GM19452 (cell line): ENCODE measurements at regions not wholly inside any gene's neighbourhood (a gene's known extent, or its start where the extent isn't known, plus 50 kb on each side); places are given as distances from the start of the nearest gene placed in this dataset.
A peak's percentile ranks its signal among the peaks of the same experiment; 100 is the strongest.
"Not testable (repeated sequence)": the region's sequence is repeated elsewhere in the genome, so short reads cannot be mapped to it uniquely, and the experiment has no call there.

ENCODE experiments used
- ATAC-seq: cut with Tn5 transposase; IDR thresholded peaks from one replicate; pipeline ENCODE4 v1.9.1; 2021; ENCODE audit not compliant: unreplicated experiment

DNA sequence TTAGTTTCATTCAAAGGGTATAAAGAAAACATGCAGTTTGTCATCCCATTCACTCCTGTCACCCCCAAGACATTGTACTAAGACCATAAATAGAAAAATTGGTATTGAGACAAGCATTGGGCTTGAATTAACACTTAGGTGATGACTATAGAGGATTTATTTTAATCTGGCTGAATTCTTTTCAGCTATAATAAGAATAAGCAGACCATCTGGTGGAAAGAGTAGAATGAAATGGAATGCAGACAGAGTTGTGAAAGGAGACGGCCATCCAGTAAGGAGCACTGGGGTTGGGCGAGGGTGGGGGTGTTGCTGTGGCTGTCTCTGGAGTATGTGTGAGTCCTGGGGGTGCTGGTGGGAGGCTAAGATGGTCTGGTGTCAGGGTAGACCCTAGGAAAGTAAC lies 125.0 kb upstream of the IVNS1ABP start:
- ATAC-seq = no peak

DNA sequence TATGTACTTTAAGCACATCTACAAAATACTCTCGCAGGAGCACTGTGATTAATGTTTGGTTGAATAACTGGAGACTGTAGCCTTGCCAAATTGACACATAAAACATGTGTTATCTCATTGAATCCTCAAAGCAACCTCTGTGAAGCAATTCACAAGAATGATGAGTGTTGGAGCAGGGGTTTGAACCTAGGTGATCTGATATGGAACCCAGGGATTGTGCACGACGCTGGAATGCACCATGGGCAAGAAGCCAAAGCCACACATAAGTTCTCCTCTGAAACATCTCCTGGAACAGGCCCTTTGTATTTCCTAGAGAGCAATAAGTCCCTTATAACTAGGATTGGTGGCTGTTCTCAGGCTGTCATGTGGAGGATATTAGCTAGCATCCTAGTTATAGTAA lies 124.6 kb upstream of the IVNS1ABP start:
- no peak for ATAC-seq

DNA sequence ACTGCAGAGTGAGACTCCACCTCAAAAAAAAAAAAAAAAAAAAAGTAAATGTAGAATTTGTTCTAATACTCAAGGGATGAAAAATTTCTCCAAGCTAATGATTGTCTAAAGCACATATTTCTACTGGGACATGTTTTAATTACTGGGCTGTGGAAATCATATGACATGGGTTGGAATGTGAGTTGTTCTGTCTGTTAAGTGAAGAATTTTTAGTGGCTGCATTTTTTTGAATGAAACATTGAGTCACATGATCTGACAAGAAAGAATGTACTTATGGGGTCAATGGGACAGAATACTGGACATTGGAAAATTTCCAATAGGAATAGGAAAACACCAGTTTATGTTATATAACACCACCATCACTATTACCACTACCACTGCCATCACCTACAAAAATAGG lies 123.8 kb upstream of the IVNS1ABP start:
- ATAC-seq = no peak

DNA sequence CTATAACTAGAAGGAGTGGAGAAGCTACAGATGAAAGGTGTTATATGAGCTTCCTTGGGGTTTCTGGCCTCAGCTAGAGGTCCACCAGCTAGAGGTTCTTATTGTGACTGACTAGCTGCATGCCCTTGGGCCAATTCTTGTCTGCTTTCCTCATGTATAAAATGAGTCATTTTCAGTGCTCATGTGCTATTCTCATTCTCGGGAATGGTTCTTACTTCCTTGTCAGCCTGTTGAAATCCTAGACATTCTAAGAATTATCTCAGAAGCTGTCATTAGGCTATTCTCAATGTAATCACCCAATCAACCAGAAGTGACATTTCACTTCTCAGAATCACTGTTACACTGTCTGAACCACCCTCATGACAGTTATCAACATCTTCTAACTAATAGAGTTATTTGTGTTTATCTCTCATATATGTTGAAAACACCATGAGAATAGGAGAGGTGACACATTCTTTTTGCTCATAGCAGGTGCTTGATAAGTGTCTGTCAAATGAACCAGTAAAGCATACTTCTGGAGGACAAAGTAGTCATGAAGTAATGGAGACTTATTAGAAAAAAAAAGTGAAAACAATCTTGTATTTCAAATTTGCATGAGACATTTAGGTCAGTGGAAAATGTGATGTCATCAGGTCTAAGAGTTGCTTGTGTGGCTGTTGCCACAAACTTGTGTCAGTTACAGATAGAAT lies 122.8 kb upstream of the IVNS1ABP start:
- ATAC-seq = peak; percentile 85

DNA sequence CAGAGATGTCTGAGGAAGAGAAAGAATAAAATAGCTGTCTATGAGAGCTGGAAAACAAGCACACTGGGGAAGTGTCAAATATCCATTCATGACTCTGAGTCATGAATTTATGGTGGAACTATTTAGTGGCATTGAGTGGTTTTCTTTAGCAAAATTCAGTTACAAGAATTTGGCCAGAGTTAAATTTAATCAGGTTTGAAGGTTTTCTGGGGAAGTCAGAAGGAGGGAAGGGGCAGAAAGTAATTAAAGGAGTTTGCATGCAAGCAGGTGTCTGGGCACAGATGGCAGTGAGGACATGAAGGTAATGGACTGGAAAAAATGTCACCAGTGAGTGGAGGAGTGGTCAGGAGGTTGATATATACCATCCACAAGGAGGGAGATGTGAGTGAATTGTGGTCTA lies 121.9 kb upstream of the IVNS1ABP start:
- no peak for ATAC-seq

DNA sequence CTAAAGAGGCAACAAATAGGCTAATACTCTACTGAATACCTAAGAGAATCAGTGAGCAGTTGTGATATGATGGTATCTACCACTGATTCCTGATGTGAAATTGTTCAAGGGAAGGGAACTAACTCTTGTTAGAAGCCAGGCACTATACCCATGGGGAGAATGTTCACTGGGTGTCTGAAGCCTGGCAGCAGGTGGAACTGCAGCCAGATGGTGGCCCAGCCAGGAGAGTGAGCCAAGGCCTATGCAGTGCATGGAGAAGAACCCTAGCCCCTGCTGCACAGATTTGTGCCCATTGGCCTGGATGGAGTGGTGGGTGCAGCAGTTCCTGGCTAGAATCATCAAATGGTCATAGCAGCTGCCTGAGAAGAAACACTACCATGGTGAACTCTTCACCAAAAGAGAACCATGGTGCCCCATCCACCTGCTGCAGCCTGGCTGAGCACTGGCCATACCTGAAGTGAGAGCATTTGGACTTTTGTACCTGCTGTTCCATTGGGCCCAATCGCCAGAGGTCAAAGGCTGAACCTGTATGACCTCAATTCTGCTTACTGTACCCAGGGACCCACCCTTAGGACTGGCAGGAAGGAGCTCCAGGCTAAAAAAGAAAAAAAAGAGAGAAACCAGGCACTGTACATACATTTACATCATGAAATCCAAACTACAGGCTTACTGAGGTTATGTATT lies 118.8 kb upstream of the IVNS1ABP start:
- ATAC-seq = no peak

DNA sequence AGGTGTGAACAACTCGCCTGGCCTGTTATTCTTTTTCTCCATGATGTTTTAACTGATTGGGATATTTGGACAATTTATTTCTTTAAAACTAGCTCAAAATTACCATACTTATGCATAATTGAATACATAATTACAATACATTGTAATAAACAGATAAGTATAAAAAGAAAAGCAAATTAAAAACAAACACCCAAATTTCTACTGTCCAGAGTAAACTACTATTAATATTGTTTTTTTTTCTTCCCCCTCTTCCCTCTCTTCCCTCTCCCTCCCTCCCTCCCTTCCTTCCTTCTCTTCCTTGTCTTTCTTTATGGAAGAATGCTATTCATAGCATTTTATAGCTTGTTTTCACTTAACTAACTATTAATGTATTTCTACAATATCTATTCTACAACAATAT lies 117.7 kb upstream of the IVNS1ABP start:
- no peak for ATAC-seq

DNA sequence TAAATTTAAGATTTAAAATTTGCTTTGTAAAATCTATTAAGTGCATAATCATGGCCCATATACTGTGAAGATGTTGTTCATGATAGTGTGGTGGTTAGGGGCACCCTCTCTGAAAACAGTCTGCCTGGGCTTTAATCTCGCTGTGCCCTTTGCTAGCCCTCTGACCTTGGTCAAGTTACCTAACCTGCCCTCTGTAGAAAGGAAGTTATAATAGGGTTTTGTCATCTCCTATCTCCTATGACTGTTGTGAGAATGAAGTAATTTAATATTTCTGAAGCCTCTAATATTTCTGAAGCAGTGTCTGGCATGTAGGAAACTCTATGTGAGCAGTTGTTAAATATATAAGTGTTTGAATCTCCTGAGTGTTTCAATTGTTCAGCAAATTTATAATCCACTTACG lies 116.6 kb upstream of the IVNS1ABP start:
- ATAC-seq = no peak

DNA sequence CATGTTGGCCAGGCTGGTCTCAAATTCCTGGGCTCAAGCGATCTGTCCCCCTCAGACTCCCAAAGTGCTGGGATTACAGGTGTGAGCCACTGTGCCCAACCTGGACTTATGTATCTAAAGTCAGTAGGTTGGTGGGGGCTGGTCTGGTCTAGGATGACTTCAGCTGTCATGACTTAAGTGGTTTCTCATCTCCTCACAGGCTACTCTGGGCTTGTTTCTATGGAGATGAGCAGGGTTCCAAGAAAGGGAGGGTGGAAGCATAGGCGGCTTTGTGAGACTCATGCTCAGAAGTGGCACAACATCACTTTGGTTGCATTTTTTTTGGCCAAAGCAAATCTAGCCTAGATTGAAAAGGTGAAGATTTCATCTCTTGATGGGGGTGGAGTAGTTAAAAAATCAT lies 115.9 kb upstream of the IVNS1ABP start:
- no peak for ATAC-seq

DNA sequence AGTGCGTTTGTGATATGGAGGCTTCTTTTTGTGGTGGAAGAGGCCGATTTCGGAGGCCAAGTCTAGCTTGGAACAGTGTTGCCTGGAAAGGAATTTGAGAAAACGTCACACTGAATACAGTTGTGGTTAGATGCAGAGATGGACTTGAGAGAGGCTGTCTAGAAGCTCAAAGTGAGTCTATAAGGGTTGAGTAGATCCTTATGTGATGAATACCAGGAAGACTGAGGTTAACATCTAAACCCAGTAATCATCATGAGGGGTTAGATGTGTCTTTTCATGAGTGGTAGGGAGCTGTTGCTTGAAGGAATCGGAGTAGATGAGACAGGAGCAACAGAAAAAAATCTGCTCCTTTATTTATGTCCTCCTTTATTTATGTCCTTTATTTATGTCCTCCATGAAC lies 114.6 kb upstream of the IVNS1ABP start:
- no peak for ATAC-seq

DNA sequence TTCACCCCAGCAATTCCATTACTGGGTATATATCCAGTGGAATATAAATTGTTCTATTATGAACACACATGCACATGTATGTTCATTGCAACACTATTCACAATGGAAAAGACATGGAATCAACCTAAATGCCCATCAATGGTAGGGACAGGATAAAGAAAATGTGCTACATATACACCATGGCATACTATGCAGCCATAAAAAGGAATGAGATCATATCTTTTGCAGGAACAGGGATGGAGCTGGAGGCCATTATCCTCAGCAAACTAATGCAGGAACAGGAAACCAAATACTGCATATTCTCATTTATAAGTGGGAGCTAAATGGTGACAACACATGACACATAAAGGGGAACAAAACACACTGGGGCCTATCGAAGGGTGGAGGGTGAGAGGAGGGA lies 112.6 kb upstream of the IVNS1ABP start:
- ATAC-seq = not testable (repeated sequence)

DNA sequence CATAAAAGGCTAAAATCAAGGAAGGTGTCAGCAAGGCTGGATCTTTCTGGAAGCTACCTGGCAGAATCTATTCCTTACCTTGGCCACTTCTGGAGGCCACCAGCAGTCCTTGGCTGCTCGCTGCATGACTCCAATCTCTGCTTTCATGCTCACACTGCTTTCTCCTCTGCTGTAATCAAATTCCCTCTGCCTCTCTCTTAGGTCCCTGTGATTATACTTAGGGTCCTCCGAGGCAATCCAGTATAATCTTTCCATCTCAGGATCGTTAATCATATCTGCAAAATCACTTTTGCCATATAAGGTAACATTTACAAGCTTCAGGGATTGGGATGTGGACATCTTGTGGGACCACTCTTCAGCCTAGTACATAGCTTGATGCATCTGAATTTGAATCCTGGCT lies 110.7 kb upstream of the IVNS1ABP start:
- no peak for ATAC-seq

DNA sequence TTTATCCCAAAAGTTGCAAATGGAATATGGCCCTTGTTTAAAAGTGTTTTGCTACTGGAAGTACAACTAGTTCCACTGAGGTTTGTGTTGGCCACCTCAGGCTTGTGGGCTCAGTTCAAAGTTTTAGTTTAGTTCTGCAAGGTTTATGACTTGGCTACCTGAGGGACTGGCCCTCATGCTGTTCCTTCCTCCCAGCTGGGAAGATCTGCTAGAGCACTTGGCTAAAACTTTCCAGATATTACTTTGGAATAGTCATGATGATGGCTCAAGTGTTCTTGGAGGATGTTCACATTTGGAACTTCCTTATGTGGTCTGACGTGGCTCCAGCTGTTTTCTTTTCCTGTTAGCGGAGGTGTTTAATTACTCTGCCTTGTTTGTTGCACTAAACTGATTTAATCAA lies 110.2 kb upstream of the IVNS1ABP start:
- no peak for ATAC-seq

DNA sequence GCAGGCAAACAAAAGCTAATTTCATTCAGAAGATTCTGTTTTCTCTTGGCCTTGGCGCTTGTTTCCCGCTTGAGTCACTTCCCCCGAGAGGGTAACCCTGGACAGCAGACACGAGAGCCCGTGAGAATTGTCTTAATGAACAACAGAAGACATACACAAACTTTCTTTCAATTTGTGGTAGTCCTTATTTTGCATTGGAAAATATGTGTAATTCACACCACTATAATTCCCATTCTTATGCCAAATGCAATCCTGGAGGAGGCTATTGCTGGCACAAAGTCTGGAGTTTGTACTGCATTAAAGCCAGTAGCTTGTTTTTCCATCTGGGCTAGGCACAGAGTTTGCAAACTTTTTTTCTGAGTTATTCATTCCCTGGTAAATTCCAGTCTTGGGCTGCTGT lies 109.8 kb upstream of the IVNS1ABP start:
- no peak for ATAC-seq

DNA sequence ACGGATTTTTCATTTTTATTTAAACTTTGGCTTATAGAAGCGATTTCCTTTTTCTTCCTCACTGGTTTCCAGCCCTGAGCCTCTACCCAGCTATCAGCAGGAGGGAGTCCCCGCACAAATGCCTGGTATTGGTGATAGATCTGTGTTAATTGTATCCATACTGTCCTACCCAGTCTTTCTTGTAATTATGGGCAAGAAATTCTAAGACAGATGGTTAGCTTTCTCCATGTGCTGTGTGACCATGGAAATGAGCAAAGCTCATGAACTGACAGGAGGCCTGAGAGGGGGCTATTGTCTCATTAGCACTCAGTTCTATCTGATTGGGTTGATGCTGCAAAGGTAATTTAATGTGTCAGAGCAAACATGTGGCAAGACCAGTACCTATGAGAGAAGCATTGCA lies 108.1 kb upstream of the IVNS1ABP start:
- no peak for ATAC-seq

DNA sequence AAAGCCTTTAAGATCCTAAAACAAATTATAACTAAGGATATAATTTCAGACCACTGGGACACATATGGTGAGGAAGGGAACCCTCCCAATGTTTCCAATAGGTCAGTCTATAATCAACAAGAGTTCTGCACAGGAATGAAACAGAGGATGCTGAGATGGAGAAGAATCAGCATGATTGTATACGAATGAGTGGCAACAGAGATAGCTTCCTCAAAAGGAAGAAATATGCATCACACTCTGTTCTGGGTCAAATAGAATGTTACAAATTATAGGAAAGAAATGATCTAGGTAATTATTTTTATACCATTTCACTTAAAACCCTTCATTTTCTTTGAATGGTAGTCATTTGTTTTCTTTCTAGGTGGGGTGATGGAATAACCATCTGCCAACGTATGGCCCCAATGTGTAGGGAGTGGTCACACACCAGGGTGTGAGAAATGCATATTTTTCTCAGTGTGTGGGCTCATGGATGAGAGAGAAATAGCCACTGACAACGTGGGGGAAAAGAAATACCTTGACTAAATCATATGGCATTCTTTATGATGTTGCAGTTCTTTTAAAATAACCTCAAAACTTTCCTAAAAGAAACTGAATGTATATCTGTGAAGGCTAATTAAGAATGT lies 104.6 kb upstream of the IVNS1ABP start:
- ATAC-seq = no peak

DNA sequence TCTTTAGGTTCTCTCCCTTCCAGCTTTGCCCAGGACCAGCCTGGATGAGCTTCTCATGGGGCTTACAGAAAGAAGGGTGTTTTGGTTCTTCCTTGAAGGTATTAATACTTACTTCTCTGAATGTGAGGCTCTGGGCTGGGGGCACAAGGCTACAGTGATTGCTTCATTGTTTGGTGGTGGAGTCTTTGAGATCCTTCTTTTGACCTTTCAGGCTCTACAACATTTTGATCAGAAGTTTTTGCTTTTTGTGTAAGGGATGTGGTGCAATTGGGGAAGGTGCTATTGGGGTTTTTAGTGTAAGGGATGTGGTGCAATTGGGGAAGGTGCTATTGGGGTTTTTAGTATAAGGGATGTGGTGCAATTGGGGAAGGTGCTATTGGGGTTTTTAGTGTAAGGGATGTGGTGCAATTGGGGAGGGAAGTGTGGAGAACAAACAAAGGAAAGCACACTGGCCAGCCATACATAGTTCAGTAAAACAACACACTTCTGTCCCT lies 103.6 kb upstream of the IVNS1ABP start:
- no peak for ATAC-seq

DNA sequence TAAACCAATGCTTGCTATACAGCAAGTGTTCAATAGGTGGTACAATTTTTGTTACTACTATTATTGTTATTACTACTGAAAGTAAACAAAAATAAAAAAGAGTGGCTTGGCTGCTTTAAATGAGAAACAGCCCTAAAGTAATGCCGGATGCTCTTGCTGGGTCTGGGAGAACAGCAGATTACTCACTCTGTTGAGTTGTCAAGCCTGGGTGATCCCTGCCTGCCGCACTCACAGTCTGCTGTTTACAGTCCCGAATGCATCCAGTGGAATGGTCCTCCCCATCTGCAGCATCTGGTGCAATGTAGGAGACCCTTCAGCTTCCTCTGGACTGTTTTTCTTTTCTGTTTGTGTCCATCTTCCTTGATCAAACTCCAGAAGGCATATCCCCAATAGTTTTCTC lies 102.7 kb upstream of the IVNS1ABP start:
- no peak for ATAC-seq

DNA sequence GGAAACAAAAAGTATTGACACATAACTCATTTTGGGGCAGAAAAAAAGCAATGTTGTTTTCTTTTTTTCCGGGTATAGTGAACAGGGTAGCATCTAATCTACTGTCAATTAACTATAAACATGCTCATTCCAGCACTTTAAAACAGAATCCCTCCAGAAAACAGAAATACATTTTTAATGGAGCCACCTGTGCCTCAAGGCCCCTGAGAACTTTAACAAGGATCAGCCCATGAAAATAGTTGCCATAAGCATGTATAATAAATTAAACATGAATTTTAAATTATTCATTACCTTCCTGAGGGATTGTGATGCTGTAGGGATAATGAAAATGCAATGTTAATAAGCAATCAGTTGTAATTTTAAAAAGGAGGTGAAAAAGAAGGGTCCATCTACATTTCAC lies 101.4 kb upstream of the IVNS1ABP start:
- no peak for ATAC-seq

DNA sequence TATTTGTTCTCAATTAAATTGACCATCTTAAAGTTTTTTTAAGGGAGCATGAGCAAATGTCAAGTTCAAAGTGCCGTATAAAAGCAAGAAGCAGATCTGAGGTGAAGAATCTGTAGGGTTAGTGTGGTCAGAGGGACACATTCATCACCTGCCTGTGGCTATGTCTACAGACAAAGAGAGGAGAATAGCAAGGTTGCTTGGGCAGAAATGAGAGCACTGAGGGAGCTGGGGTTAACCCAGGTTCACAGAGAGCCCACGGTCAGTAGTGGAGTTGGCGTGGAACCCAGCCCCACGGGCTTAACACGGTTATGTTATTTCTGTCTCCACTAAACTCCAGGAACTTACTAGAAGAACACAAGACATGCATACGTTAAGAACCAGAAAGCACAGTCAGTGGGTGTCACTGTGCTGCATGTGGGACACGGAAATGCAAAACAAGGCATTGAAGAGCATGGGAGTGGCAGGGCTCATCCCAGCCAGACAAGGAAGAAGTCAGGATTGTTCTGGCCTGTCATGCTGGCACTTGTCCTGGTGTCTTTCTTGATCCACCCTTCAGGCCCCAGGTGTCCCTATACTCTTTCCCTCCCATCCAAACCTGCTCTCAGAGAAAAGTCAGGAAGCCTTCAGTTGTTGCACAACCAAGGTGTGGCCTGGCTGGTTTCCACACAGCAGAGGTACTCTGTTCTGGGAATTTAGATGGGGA lies 95.5 kb upstream of the IVNS1ABP start:
- ATAC-seq = no peak

DNA sequence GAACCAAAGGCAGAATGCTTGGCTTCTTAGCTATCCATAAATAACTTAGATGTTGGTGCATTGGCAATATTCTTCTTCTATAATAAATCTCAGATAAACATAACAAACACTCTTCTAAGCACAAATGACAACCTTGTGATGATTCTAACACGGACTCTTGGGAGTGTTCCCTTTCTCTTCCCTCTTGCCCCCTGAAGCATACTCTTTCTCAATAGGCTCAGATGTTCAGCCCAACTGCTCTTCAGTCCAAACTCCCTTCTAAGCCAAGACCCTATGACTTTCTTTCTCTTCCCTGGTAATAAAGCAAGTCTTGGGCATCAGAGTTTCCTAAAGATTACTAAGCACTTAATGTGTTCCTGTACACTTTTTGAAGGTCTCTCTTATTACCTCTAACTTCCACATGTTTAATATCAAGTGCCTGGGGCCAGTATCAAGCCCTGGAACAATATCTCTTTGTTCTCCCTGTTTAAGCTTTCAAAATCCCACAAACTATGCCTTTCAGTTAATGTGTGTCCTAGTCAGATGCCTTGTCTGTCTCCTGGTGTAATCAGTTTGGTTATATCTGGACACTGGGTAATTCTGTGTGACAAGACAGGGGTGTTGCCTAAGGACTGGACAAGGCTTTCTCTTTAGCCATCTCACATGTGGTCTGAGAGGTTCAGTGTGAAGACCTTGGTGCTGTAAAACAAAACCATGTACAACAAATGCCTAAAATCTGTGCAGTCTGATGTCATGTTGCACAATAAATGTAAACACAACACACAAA lies 92.9 kb upstream of the IVNS1ABP start:
- no peak for ATAC-seq
